CD4-positive, alpha-beta T cell (primary cell): ENCODE measurements at regions not wholly inside any gene's neighbourhood (a gene's known extent, or its start where the extent isn't known, plus 50 kb on each side); places are given as distances from the start of the nearest gene placed in this dataset.

Experiments used
- ATAC-seq: fragments of 200-7000 bp; cut with Tn5 transposase; one replicate; pipeline ENCODE4 v1.10.0; 2022; ENCODE audit warnings: mild to moderate bottlenecking; ENCODE audit not compliant: poor library complexity
- CTCF ChIA-PET: fragments of 350-600 bp; sonication (Branson Sonifier 250); formaldehyde crosslinking; loops from one replicate; lab custom pipeline; 2021; ENCODE audit warnings: antibody characterized with exemption, inconsistent platforms; lab: Charles Lee
- POLR2A ChIA-PET: fragments of 350-600 bp; sonication (Branson Sonifier 250); formaldehyde crosslinking; loops from one replicate; lab custom pipeline; 2021; ENCODE audit warnings: antibody characterized with exemption, inconsistent platforms; lab: Charles Lee
- DNase-seq, 14 experiments: peaks; one replicate each; pipeline ENCODE4 v3.0.0-alpha.2; 2013 to 2020; ENCODE audit warnings: mixed read lengths in 2 of 14
- H3K27ac ChIP-seq, 2 donors: one replicate each; pipeline versions ENCODE4 v1.5.1 to v1.7.0; 2013; ENCODE audit warnings: low read length in 2 of 2, low read depth in 1 of 2, mild to moderate bottlenecking in 1 of 2
- H3K27me3 ChIP-seq, 2 experiments: 1 replicate in 1 of 2; 2 replicates in 1 of 2; pipeline versions ENCODE4 v1.6.1 to v1.7.0; 2013; ENCODE audit warnings: low read length in 2 of 2, control low read depth in 1 of 2, mild to moderate bottlenecking in 1 of 2, moderate library complexity in 1 of 2; ENCODE audit not compliant: insufficient read depth in 2 of 2, control insufficient read depth in 1 of 2
- H3K36me3 ChIP-seq: one replicate; pipeline ENCODE4 v1.6.1; 2013; ENCODE audit warnings: low read length, control low read depth; ENCODE audit not compliant: insufficient read depth
- H3K4me1 ChIP-seq: one replicate; pipeline ENCODE4 v1.6.1; 2013; ENCODE audit warnings: low read length, control low read depth; ENCODE audit not compliant: insufficient read depth
- H3K4me3 ChIP-seq: one replicate; pipeline ENCODE4 v1.5.1; 2013; ENCODE audit warnings: mild to moderate bottlenecking, low read length, moderate library complexity
- H3K9me3 ChIP-seq, 2 experiments: 1 replicate in 1 of 2; 2 replicates in 1 of 2; pipeline versions ENCODE4 v1.6.1 to v1.7.0; 2013; ENCODE audit warnings: low read length in 2 of 2, mild to moderate bottlenecking in 2 of 2, control low read depth in 1 of 2, moderate library complexity in 1 of 2; ENCODE audit not compliant: control insufficient read depth in 1 of 2, insufficient read depth in 1 of 2
- H3K27ac Mint-ChIP-seq: one replicate; pipeline ENCODE4 v1.8.0; 2020; ENCODE audit warnings: mixed read lengths
- H3K27me3 Mint-ChIP-seq: one replicate; pipeline ENCODE4 v1.8.0; 2021; ENCODE audit warnings: mixed read lengths
- H3K36me3 Mint-ChIP-seq: one replicate; pipeline ENCODE4 v1.8.0; 2021; ENCODE audit warnings: low read depth, mixed read lengths
- H3K4me1 Mint-ChIP-seq: one replicate; pipeline ENCODE4 v1.8.0; 2021; ENCODE audit warnings: low read depth, mixed read lengths
- H3K4me3 Mint-ChIP-seq: one replicate; pipeline ENCODE4 v1.8.0; 2020; ENCODE audit warnings: mild to moderate bottlenecking, mixed read lengths
- H3K9me3 Mint-ChIP-seq: one replicate; pipeline ENCODE4 v1.8.0; 2020; ENCODE audit warnings: mixed read lengths
- intact Hi-C, 2 experiments: fragments of 100-400 bp; cut with DNase I in 1 of 2; cut with micrococcal nuclease in 1 of 2; formaldehyde crosslinking; loops; one replicate each; pipeline versions ENCODE4 v1.15.1 to v1.9.0; 2023 to 2025; cut with DNase I, micrococcal nuclease
- TF ChIP-seq, protein P1 (sequence below): fragments of 200-600 bp; IDR thresholded peaks from one replicate; pipeline ENCODE4 v1.8.0; 2022; ENCODE audit warnings: antibody characterized with exemption, mild to moderate bottlenecking

- no peaks in the 10 kb centered on the region for H3K27me3 Mint-ChIP-seq
- Histone ChIP-seq H3K4me1 (no peaks in the 10 kb centered on the region), H3K27ac (no peak overlapping the region), H3K4me3 (no peak overlapping the region), H3K9me3 (peaks cover 0 to 8% of the 10 kb centered on the region in 2 experiments), H3K27me3 (no peaks in the 10 kb centered on the region), H3K36me3 (no peaks in the 10 kb centered on the region)
- no peaks in the 10 kb centered on the region for H3K4me1 Mint-ChIP-seq
- TF ChIP-seq, protein P1, sequence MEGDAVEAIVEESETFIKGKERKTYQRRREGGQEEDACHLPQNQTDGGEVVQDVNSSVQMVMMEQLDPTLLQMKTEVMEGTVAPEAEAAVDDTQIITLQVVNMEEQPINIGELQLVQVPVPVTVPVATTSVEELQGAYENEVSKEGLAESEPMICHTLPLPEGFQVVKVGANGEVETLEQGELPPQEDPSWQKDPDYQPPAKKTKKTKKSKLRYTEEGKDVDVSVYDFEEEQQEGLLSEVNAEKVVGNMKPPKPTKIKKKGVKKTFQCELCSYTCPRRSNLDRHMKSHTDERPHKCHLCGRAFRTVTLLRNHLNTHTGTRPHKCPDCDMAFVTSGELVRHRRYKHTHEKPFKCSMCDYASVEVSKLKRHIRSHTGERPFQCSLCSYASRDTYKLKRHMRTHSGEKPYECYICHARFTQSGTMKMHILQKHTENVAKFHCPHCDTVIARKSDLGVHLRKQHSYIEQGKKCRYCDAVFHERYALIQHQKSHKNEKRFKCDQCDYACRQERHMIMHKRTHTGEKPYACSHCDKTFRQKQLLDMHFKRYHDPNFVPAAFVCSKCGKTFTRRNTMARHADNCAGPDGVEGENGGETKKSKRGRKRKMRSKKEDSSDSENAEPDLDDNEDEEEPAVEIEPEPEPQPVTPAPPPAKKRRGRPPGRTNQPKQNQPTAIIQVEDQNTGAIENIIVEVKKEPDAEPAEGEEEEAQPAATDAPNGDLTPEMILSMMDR: no peak
- no peak for DNase-seq
- POLR2A ChIA-PET: no interaction called here
- no peak for ATAC-seq
- no peak overlapping the region for H3K27ac Mint-ChIP-seq
- peaks cover 4% of the 10 kb centered on the region for H3K9me3 Mint-ChIP-seq
- CTCF ChIA-PET: no interaction called here
- H3K4me3 Mint-ChIP-seq: no peak overlapping the region
- H3K36me3 Mint-ChIP-seq: no peaks in the 10 kb centered on the region
- intact Hi-C loops: no loop called here
Observed at GRCh38 chr4:175297965-175298565, 379.9 kb downstream of the ADAM29 start.

- TF ChIP-seq, protein P1: no peak
- peaks cover 0 to 5% of the 10 kb centered on the region in 2 experiments for H3K9me3 ChIP-seq
- DNase-seq: no peak
- intact Hi-C loops: no loop called here
- CTCF ChIA-PET: no interaction called here
- Mint-ChIP-seq H3K27me3 (no peaks in the 10 kb centered on the region), H3K9me3 (no peaks in the 10 kb centered on the region), H3K4me3 (no peak overlapping the region), H3K4me1 (no peaks in the 10 kb centered on the region), H3K36me3 (no peaks in the 10 kb centered on the region), H3K27ac (no peak overlapping the region)
- ATAC-seq: no peak
- no peak overlapping the region for H3K4me3 ChIP-seq
- POLR2A ChIA-PET: no interaction called here
- no peak overlapping the region for H3K27ac ChIP-seq
- H3K27me3 ChIP-seq: no peaks in the 10 kb centered on the region
- H3K4me1 ChIP-seq: no peaks in the 10 kb centered on the region
- H3K36me3 ChIP-seq: no peaks in the 10 kb centered on the region
Observed at GRCh38 chr4:175306436-175306835, 388.3 kb downstream of the ADAM29 start.

DNA sequence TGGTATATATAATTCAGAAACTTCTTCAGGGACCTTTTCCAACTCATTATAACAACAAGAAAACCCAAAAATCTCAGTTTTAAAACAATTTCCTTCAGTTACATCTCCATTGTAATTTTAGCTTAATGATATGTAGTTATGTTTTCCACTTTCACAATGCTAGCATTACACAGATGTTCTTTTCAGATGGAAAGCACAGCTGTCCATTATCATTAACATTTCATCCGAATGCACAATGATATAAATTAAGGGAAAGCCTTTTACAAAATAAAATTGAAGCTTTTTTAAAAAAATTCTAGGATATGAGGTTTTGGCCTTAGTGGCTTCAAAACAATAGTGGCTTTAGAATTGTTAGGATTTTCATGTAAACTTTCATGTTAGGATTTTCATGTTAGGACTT is 389.2 kb downstream of the ADAM29 start:
- H3K27me3 ChIP-seq: no peaks in the 10 kb centered on the region
- no peak overlapping the region for H3K27ac Mint-ChIP-seq
- DNase-seq (no peak), ATAC-seq (no peak)
- H3K4me3 ChIP-seq: no peak overlapping the region
- H3K4me3 Mint-ChIP-seq: no peak overlapping the region
- ChIA-PET CTCF (no interaction called here), POLR2A (no interaction called here)
- no peaks in the 10 kb centered on the region for H3K36me3 ChIP-seq
- H3K27ac ChIP-seq: no peak overlapping the region
- H3K27me3 Mint-ChIP-seq: no peaks in the 10 kb centered on the region
- intact Hi-C loops: no loop called here
- no peaks in the 10 kb centered on the region for H3K36me3 Mint-ChIP-seq
- H3K9me3 Mint-ChIP-seq: no peaks in the 10 kb centered on the region
- no peaks in the 10 kb centered on the region for H3K4me1 Mint-ChIP-seq
- peaks cover 0 to 5% of the 10 kb centered on the region in 2 experiments for H3K9me3 ChIP-seq
- H3K4me1 ChIP-seq: no peaks in the 10 kb centered on the region
- TF ChIP-seq, protein P1: no peak
